Right atrium auricular region (tissue), 2 donors: ENCODE measurements at regions not wholly inside any gene's neighbourhood (a gene's known extent, or its start where the extent isn't known, plus 50 kb on each side); places are given as distances from the start of the nearest gene placed in this dataset.

Experiments used
- DNase-seq: peaks from one replicate; pipeline ENCODE4 v3.0.0-alpha.2; 2019; ENCODE audit warnings: low spot score
- H3K27ac ChIP-seq, 2 donors: fragments of 200-600 bp; sonication (generic); 1 replicate in 1 of 2; 2 replicates in 1 of 2; pipeline ENCODE4 v1.5.1; 2016 to 2019
- H3K27me3 ChIP-seq, 2 donors: fragments of 200-600 bp; sonication (generic); one replicate each; pipeline versions ENCODE4 v1.5.1 to v1.6.0; 2017 to 2019
- H3K36me3 ChIP-seq: fragments of 200-600 bp; sonication (generic); one replicate; pipeline ENCODE4 v1.5.1; 2016
- H3K4me1 ChIP-seq, 2 donors: fragments of 200-600 bp; sonication (generic); one replicate each; pipeline versions ENCODE4 v1.5.1 to v1.6.0; 2017 to 2019
- H3K4me3 ChIP-seq, 2 donors: fragments of 200-600 bp; sonication (generic); 1 replicate in 1 of 2; 2 replicates in 1 of 2; pipeline ENCODE4 v1.5.1; 2017 to 2019; ENCODE audit warnings: mild to moderate bottlenecking in 1 of 2, moderate library complexity in 1 of 2
- H3K9me3 ChIP-seq, 2 donors: fragments of 200-600 bp; sonication (generic); one replicate each; pipeline ENCODE4 v1.5.1; 2019
- CTCF ChIP-seq, 2 donors: fragments of 200-600 bp; sonication (generic); IDR thresholded peaks; one replicate each; pipeline ENCODE4 v1.5.1; 2019; ENCODE audit warnings: antibody characterized with exemption in 2 of 2

GRCh38 chr9:113659740-113660139 is 196.2 kb downstream of the RGS3 start:
- Histone ChIP-seq H3K36me3 (no peaks in the 10 kb centered on the region), H3K27ac (no peak overlapping the region), H3K9me3 (no peaks in the 10 kb centered on the region), H3K4me1 (peaks cover 0 to 32% of the 10 kb centered on the region in 2 donors), H3K4me3 (no peak overlapping the region), H3K27me3 (no peaks in the 10 kb centered on the region)
- DNase-seq, result no peak
- no peak for TF ChIP-seq CTCF (IDR thresholded peaks at IDR 0.05)

GRCh38 chr9:113660196-113660595 is 196.7 kb downstream of the RGS3 start:
- Histone ChIP-seq H3K27me3 (no peaks in the 10 kb centered on the region), H3K4me3 (no peak overlapping the region), H3K27ac (no peak overlapping the region), H3K4me1 (peaks cover 0 to 27% of the 10 kb centered on the region in 2 donors), H3K9me3 (no peaks in the 10 kb centered on the region), H3K36me3 (no peaks in the 10 kb centered on the region)
- TF ChIP-seq CTCF (IDR thresholded peaks at IDR 0.05), result no peak
- DNase-seq, result no peak

GRCh38 chr9:113661074-113661473 is 197.5 kb downstream of the RGS3 start:
- DNase-seq, result no peak
- Histone ChIP-seq H3K27me3 (no peaks in the 10 kb centered on the region), H3K4me3 (no peak overlapping the region), H3K36me3 (no peaks in the 10 kb centered on the region), H3K4me1 (peaks cover 0 to 18% of the 10 kb centered on the region in 2 donors), H3K27ac (no peak overlapping the region), H3K9me3 (no peaks in the 10 kb centered on the region)
- no peak for TF ChIP-seq CTCF (IDR thresholded peaks at IDR 0.05)

GRCh38 chr9:113664181-113664875 is 200.8 kb downstream of the RGS3 start:
- no peak for DNase-seq
- H3K27ac ChIP-seq, result no peak overlapping the region
- H3K4me1 ChIP-seq, result no peaks in the 10 kb centered on the region
- no peaks in the 10 kb centered on the region for H3K27me3 ChIP-seq
- TF ChIP-seq CTCF (IDR thresholded peaks at IDR 0.05), result no peak
- no peak overlapping the region for H3K4me3 ChIP-seq
- H3K9me3 ChIP-seq, result no peaks in the 10 kb centered on the region
- H3K36me3 ChIP-seq, result no peaks in the 10 kb centered on the region

- no peak for TF ChIP-seq CTCF (IDR thresholded peaks at IDR 0.05)
- Histone ChIP-seq H3K36me3 (no peaks in the 10 kb centered on the region), H3K9me3 (no peaks in the 10 kb centered on the region), H3K4me1 (no peaks in the 10 kb centered on the region), H3K27ac (no peak overlapping the region), H3K4me3 (no peak overlapping the region), H3K27me3 (no peaks in the 10 kb centered on the region)
- no peak for DNase-seq
Observed at GRCh38 chr9:113665064-113665463, 201.5 kb downstream of the RGS3 start.

- no peak for TF ChIP-seq CTCF (IDR thresholded peaks at IDR 0.05)
- H3K27ac ChIP-seq, result no peak overlapping the region
- H3K4me3 ChIP-seq, result no peak overlapping the region
- no peaks in the 10 kb centered on the region for H3K9me3 ChIP-seq
- no peaks in the 10 kb centered on the region for H3K4me1 ChIP-seq
- H3K27me3 ChIP-seq, result no peaks in the 10 kb centered on the region
- no peaks in the 10 kb centered on the region for H3K36me3 ChIP-seq
- no peak for DNase-seq
Observed at GRCh38 chr9:113665756-113666155, 202.2 kb downstream of the RGS3 start.
